Right lobe of liver (tissue), 4 donors: ENCODE measurements at regions not wholly inside any gene's neighbourhood (a gene's known extent, or its start where the extent isn't known, plus 50 kb on each side); places are given as distances from the start of the nearest gene placed in this dataset.

ENCODE experiments used
- CTCF ChIP-seq, 4 donors: fragments of 200-600 bp in 3 of 4; fragments of 450-650 bp in 1 of 4; IDR thresholded peaks; one replicate each; pipeline versions ENCODE4 v1.5.1 to v1.8.0; 2016 to 2022; ENCODE audit warnings: antibody characterized with exemption in 4 of 4, mild to moderate bottlenecking in 2 of 4
- POLR2A ChIP-seq: fragments of 450-650 bp; IDR thresholded peaks from one replicate; pipeline ENCODE4 v1.6.1; 2017; ENCODE audit warnings: antibody characterized with exemption, mild to moderate bottlenecking
- donor health status: DM: no; HTN: no; CAD: no.
- donor health status: DM: no; HTN: no; CAD: no.
- donor health status: DM: no; HTN: yes; CAD: no.

- TF ChIP-seq CTCF (IDR thresholded peaks at IDR 0.05) (no peak), POLR2A (no peak)
Measured at GRCh38 chr2:164335947-164336346, 285.3 kb downstream of the GRB14 start.
